ENCODE measurements at regions not wholly inside any gene's neighbourhood (a gene's known extent, or its start where the extent isn't known, plus 50 kb on each side); places are given as distances from the start of the nearest gene placed in this dataset.

DNA sequence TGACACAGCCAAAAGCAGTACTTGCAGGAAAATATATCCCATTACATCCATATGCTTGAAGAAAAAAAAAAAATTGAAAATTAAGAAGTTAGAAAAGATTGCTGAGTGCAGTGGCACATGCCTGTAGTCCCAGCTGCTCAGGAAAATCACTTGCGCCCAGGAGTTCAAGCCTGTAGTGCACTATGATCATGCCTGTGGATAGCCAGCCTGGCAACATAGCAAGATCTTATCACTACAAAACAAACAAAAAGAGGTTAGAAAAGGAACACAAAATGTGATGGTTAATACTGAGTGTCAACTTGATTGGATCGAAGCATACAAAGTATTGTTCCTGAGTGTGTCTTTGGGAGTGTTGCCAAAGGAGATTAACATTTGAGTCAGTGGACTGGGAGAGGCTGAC is 361.9 kb downstream of the NYAP2 start (continued):
- TF ChIP-seq REST (IDR thresholded peaks at IDR 0.05; ENCODE audit: unreplicated experiment): no peak
- TF ChIP-seq STAT1 (IDR thresholded peaks at IDR 0.05; ENCODE audit: unreplicated experiment): no peak
- no peak for TF ChIP-seq ZNF114 (CRISPR knock-in tag; IDR thresholded peaks at IDR 0.05)
- TF ChIP-seq, protein P1, sequence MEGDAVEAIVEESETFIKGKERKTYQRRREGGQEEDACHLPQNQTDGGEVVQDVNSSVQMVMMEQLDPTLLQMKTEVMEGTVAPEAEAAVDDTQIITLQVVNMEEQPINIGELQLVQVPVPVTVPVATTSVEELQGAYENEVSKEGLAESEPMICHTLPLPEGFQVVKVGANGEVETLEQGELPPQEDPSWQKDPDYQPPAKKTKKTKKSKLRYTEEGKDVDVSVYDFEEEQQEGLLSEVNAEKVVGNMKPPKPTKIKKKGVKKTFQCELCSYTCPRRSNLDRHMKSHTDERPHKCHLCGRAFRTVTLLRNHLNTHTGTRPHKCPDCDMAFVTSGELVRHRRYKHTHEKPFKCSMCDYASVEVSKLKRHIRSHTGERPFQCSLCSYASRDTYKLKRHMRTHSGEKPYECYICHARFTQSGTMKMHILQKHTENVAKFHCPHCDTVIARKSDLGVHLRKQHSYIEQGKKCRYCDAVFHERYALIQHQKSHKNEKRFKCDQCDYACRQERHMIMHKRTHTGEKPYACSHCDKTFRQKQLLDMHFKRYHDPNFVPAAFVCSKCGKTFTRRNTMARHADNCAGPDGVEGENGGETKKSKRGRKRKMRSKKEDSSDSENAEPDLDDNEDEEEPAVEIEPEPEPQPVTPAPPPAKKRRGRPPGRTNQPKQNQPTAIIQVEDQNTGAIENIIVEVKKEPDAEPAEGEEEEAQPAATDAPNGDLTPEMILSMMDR (conservative IDR thresholded peaks at IDR 0.05; ENCODE audit: low read depth in 2 of 2): no peak
- no peak for TF ChIP-seq NANOG (IDR thresholded peaks at IDR 0.05; ENCODE audit: borderline replicate concordance)
- no peak for TF ChIP-seq EZH2 (IDR thresholded peaks at IDR 0.05; ENCODE audit: low read depth, unreplicated experiment)
- no peak for TF ChIP-seq CREB1 (CRISPR knock-in tag; IDR thresholded peaks at IDR 0.05; ENCODE audit: low read depth)
- TF ChIP-seq EZH2phosphoT487 (IDR thresholded peaks at IDR 0.05; ENCODE audit: unreplicated experiment): no peak

DNA sequence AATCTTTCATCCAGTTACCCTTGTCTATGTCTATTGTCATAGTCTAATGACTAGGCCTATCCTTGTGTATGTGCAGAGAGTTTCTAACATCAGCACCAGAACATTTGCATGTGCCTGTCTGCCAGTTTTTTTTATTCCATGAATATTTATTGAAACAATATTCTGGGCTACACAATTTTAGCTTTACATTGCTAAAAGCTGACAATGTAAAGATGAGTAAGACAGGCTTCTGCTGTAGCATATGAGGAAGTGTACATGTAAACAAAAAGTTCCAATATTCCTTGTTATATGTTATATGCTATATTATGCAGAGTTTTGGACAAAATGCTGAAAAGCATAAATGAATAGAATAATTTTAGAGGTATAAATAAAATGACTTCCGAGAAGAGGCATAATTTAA is 357.7 kb downstream of the NYAP2 start:
- H3F3A ChIP-seq (replicated peaks; ENCODE audit: low read depth): no peaks in the 10 kb centered on the region
- H3K27me3 Mint-ChIP-seq (ENCODE audit: insufficient read depth, low read depth, poor library complexity): no peaks in the 10 kb centered on the region
- no peaks in the 10 kb centered on the region for H3K4me1 ChIP-seq (ENCODE audit: insufficient read depth)
- TF ChIP-seq EZH2 (IDR thresholded peaks at IDR 0.05; ENCODE audit: low read depth, unreplicated experiment): no peak
- TF ChIP-seq ZNF114 (CRISPR knock-in tag; IDR thresholded peaks at IDR 0.05): no peak
- no peak for TF ChIP-seq STAT1 (IDR thresholded peaks at IDR 0.05; ENCODE audit: unreplicated experiment)
- no peak for TF ChIP-seq POLR2AphosphoS5 (IDR thresholded peaks at IDR 0.05; ENCODE audit: low read depth)
- no peak for TF ChIP-seq EZH2phosphoT487 (IDR thresholded peaks at IDR 0.05; ENCODE audit: unreplicated experiment)
- TF ChIP-seq JUNB (IDR thresholded peaks at IDR 0.05; ENCODE audit: unreplicated experiment): no peak
- TF ChIP-seq, protein P2, sequence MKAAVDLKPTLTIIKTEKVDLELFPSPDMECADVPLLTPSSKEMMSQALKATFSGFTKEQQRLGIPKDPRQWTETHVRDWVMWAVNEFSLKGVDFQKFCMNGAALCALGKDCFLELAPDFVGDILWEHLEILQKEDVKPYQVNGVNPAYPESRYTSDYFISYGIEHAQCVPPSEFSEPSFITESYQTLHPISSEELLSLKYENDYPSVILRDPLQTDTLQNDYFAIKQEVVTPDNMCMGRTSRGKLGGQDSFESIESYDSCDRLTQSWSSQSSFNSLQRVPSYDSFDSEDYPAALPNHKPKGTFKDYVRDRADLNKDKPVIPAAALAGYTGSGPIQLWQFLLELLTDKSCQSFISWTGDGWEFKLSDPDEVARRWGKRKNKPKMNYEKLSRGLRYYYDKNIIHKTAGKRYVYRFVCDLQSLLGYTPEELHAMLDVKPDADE (IDR thresholded peaks at IDR 0.05): no peak
- TF ChIP-seq REST (IDR thresholded peaks at IDR 0.05; ENCODE audit: unreplicated experiment): no peak
- no peak for TF ChIP-seq CREB1 (CRISPR knock-in tag; IDR thresholded peaks at IDR 0.05; ENCODE audit: low read depth)
- no peak for TF ChIP-seq NANOG (IDR thresholded peaks at IDR 0.05; ENCODE audit: borderline replicate concordance)
- H3K4me3 ChIP-seq: no peak overlapping the region
- H3K9me2 ChIP-seq (ENCODE audit: insufficient read depth): 0 out of 2 replicates have a peak, but pooled peaks cover under 1% of the 10 kb centered on the region
- H3K4me2 ChIP-seq: no peak overlapping the region
- H3K9me3 Mint-ChIP-seq: no peaks in the 10 kb centered on the region
- no peaks in the 10 kb centered on the region for H3K36me3 ChIP-seq (ENCODE audit: insufficient read depth)
- H4K20me1 ChIP-seq (replicated peaks; ENCODE audit: insufficient read depth): no peaks in the 10 kb centered on the region
- H3K27ac ChIP-seq (ENCODE audit: low read depth): no peak overlapping the region
- no peak overlapping the region for H3K4me3 Mint-ChIP-seq
- H3K27me3 ChIP-seq (ENCODE audit: insufficient read depth): no peaks in the 10 kb centered on the region
- H3K27ac Mint-ChIP-seq: no peak overlapping the region
- ATAC-seq: no peak
- no peak for DNase-seq (ENCODE audit: low spot score)
- no peak overlapping the region for H2AFZ ChIP-seq
- no peaks in the 10 kb centered on the region for H3K4me1 Mint-ChIP-seq
- no peaks in the 10 kb centered on the region for H3K36me3 Mint-ChIP-seq (ENCODE audit: low read depth)
- no peaks in the 10 kb centered on the region for H3K79me2 ChIP-seq (replicated peaks; ENCODE audit: insufficient read depth)
